A549 (cell line): ENCODE measurements at regions not wholly inside any gene's neighbourhood (a gene's known extent, or its start where the extent isn't known, plus 50 kb on each side); places are given as distances from the start of the nearest gene placed in this dataset.

Source experiments
- ATAC-seq, 2 experiments: fragments of 200-7000 bp in 1 of 2; fragments of >200 bp in 1 of 2; cut with Nextera tagmentation in 1 of 2; cut with Tn5 transposase in 1 of 2; 3 replicates each; pipeline versions ENCODE4 v1.8.0 to v1.9.1; 2018 to 2020; ENCODE audit warnings: mild to moderate bottlenecking in 1 of 2, moderate library complexity in 1 of 2
- CTCF ChIA-PET: fragments of 300-600 bp; sonication (Branson Sonifier 250); formaldehyde crosslinking; extraction: SDS; loops from one replicate; lab custom pipeline; 2021; ENCODE audit warnings: antibody characterized with exemption, inconsistent platforms; lab: Yijun Ruan, JAX
- POLR2A ChIA-PET: fragments of 350-600 bp; formaldehyde crosslinking; extraction: SDS; loops from one replicate; lab custom pipeline; 2021; ENCODE audit warnings: antibody characterized with exemption, inconsistent platforms; lab: Yijun Ruan, JAX
- DNase-seq, 2 experiments: peaks; one replicate each; pipeline versions ENCODE4 v3.0.0 to v3.0.0-alpha.2; 2011 to 2016; ENCODE audit warnings: low read depth in 1 of 2, low spot score in 1 of 2
- FAIRE-seq: peaks from 2 replicates; lab custom pipeline; 2011; peaks lifted over from hg19 to GRCh38; lab: Jason Lieb, UNC
- H3K27ac ChIP-seq, 2 experiments: fragments of >200 bp; sonication (Bioruptor Twin); formaldehyde crosslinking; 3 replicates each; pipeline ENCODE4 v1.5.1; 2016 to 2017
- H3K4me1 ChIP-seq: fragments of >200 bp; sonication (Bioruptor Twin); formaldehyde crosslinking; 3 replicates; pipeline ENCODE4 v1.6.1; 2016
- H3K4me2 ChIP-seq: fragments of >200 bp; sonication (Bioruptor Twin); formaldehyde crosslinking; 3 replicates; pipeline ENCODE4 v1.6.1; 2016
- H3K4me3 ChIP-seq: fragments of >200 bp; sonication (Bioruptor Twin); formaldehyde crosslinking; 3 replicates; pipeline ENCODE4 v1.5.1; 2016
- H3K9me3 ChIP-seq: fragments of >200 bp; sonication (Bioruptor Twin); formaldehyde crosslinking; 3 replicates; pipeline ENCODE4 v1.6.1; 2016
- BCL3 ChIP-seq: fragments of >200 bp; sonication (Bioruptor Twin); formaldehyde crosslinking; IDR thresholded peaks from 3 replicates; pipeline ENCODE4 v1.6.1; 2016
- BHLHE40 ChIP-seq: IDR thresholded peaks from 2 replicates; pipeline ENCODE4 v1.6.1; 2012; ENCODE audit warnings: low read depth, low read length, inconsistent platforms
- CBX8 ChIP-seq: fragments of 200-600 bp; sonication (generic); IDR thresholded peaks from 2 replicates; pipeline ENCODE4 v1.6.1; 2016
- CHD2 ChIP-seq: fragments of 150-350 bp; IDR thresholded peaks from 2 replicates; pipeline ENCODE4 v1.6.1; 2014; ENCODE audit warnings: low read length; ENCODE audit not compliant: partially characterized antibody
- HEYL ChIP-seq: fragments of 250-450 bp; sonication (Bioruptor Pico); IDR thresholded peaks from 2 replicates; pipeline ENCODE4 v1.8.0; 2021; ENCODE audit warnings: mild to moderate bottlenecking, moderate library complexity
- HMGXB4 ChIP-seq: fragments of 250-450 bp; sonication (Bioruptor Pico); IDR thresholded peaks from 2 replicates; pipeline ENCODE4 v1.5.0; 2021; ENCODE audit warnings: mild to moderate bottlenecking, moderate library complexity, borderline replicate concordance
- JUN ChIP-seq, 2 experiments: fragments of >200 bp; sonication (Bioruptor Twin); formaldehyde crosslinking; IDR thresholded peaks; 2 replicates in 1 of 2; 3 replicates in 1 of 2; pipeline ENCODE4 v1.6.1; 2016 to 2017
- JUNB ChIP-seq: fragments of >200 bp; sonication (Bioruptor Twin); formaldehyde crosslinking; IDR thresholded peaks from 2 replicates; pipeline ENCODE4 v1.6.1; 2016
- MAZ ChIP-seq: fragments of 150-350 bp; IDR thresholded peaks from 2 replicates; pipeline ENCODE4 v1.6.1; 2014; ENCODE audit warnings: antibody characterized with exemption, low read depth, low read length, borderline replicate concordance
- MYC ChIP-seq: IDR thresholded peaks from 2 replicates; pipeline ENCODE4 v1.6.1; 2012; ENCODE audit warnings: mild to moderate bottlenecking, inconsistent platforms, low read length, improper control_type of control experiment, borderline replicate concordance
- NPAS2 ChIP-seq: fragments of 250-450 bp; sonication (Bioruptor Pico); IDR thresholded peaks from 2 replicates; pipeline ENCODE4 v1.8.0; 2022; ENCODE audit warnings: mild to moderate bottlenecking, moderate library complexity, borderline replicate concordance
- NR3C1 ChIP-seq: fragments of >200 bp; sonication (Bioruptor Twin); formaldehyde crosslinking; IDR thresholded peaks from 3 replicates; pipeline ENCODE4 v1.6.1; 2017
- PHF8 ChIP-seq: fragments of 200-600 bp; sonication (generic); IDR thresholded peaks from 2 replicates; pipeline ENCODE4 v1.6.1; 2016; ENCODE audit warnings: low read depth, mild to moderate bottlenecking, antibody characterized with exemption, moderate library complexity, borderline replicate concordance
- SREBF2 ChIP-seq: fragments of 450-650 bp; IDR thresholded peaks from 2 replicates; pipeline ENCODE4 v1.6.1; 2014; ENCODE audit warnings: mild to moderate bottlenecking, moderate library complexity
- ZFP36 ChIP-seq: fragments of 450-650 bp; IDR thresholded peaks from 2 replicates; pipeline ENCODE4 v1.6.1; 2014; ENCODE audit warnings: borderline replicate concordance; ENCODE audit not compliant: partially characterized antibody
- WGBS: methylation state at CpG from one replicate; pipeline ENCODE4 v1.1.6; 2017; ENCODE audit errors: missing lambda C conversion rate; 5-methylcytosine and 5-hydroxymethylcytosine counted together
- TF ChIP-seq, protein P1 (sequence below): fragments of >200 bp; sonication (Bioruptor Twin); formaldehyde crosslinking; IDR thresholded peaks from 2 replicates; pipeline ENCODE4 v1.6.1; 2016
- TF ChIP-seq, protein P2 (sequence below): fragments of 450-650 bp; IDR thresholded peaks from 2 replicates; pipeline ENCODE4 v1.6.1; 2014; ENCODE audit warnings: antibody characterized with exemption

GRCh38 chr20:46823753-46824152 lies 70.9 kb upstream of the EYA2 start:
- H3K4me2 ChIP-seq: no peak overlapping the region
- H3K27ac ChIP-seq: no peak overlapping the region
- FAIRE-seq (no peak), ATAC-seq (no peak), DNase-seq (no peak)
- TF ChIP-seq MAZ (no peak), NR3C1 (no peak), BHLHE40 (no peak)
- TF ChIP-seq, protein P1, sequence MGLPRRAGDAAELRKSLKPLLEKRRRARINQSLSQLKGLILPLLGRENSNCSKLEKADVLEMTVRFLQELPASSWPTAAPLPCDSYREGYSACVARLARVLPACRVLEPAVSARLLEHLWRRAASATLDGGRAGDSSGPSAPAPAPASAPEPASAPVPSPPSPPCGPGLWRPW: no peak
- WGBS: 93% methylated on average over 3 of the region's 3 CpGs
- H3K4me1 ChIP-seq: peaks cover 4% of the 10 kb centered on the region; the same call in 1 of the 3 replicates
- H3K4me3 ChIP-seq: no peak overlapping the region
- ChIA-PET CTCF (interaction anchor here (1.3 kb wide), 1 partner anchor 14 kb away, joined by 4 read pairs; no protein-coding TSS in a partner anchor), POLR2A (no interaction called here)
- 0 out of 3 replicates have a peak, but pooled peaks cover 6% of the 10 kb centered on the region for H3K9me3 ChIP-seq

GRCh38 chr20:46826343-46826984 lies 68.2 kb upstream of the EYA2 start:
- DNase-seq (peak in 1 of 2 experiments; percentile 32), FAIRE-seq (no peak), ATAC-seq (peak; percentile 30 to 58; a peak in 3 of 6 replicates)
- POLR2A ChIA-PET: no interaction called here
- CTCF ChIA-PET: interaction anchor here (1.2 kb wide), 1 partner anchor 11 kb away, joined by 5 read pairs; no protein-coding TSS in a partner anchor
- Histone ChIP-seq H3K27ac (no peak overlapping the region), H3K4me2 (no peak overlapping the region), H3K4me3 (no peak overlapping the region), H3K9me3 (0 out of 3 replicates have a peak, but pooled peaks cover 6% of the 10 kb centered on the region), H3K4me1 (peaks cover 4% of the 10 kb centered on the region; the same call in 1 of the 3 replicates)
- TF ChIP-seq, protein P2, sequence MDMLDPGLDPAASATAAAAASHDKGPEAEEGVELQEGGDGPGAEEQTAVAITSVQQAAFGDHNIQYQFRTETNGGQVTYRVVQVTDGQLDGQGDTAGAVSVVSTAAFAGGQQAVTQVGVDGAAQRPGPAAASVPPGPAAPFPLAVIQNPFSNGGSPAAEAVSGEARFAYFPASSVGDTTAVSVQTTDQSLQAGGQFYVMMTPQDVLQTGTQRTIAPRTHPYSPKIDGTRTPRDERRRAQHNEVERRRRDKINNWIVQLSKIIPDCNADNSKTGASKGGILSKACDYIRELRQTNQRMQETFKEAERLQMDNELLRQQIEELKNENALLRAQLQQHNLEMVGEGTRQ: peak; percentile 31; the same call in 1 of the 2 replicates
- no peak for TF ChIP-seq NPAS2
- TF ChIP-seq ZFP36: no peak
- TF ChIP-seq JUNB: no peak
- WGBS: 42% methylated on average over 3 of the region's 3 CpGs

DNA sequence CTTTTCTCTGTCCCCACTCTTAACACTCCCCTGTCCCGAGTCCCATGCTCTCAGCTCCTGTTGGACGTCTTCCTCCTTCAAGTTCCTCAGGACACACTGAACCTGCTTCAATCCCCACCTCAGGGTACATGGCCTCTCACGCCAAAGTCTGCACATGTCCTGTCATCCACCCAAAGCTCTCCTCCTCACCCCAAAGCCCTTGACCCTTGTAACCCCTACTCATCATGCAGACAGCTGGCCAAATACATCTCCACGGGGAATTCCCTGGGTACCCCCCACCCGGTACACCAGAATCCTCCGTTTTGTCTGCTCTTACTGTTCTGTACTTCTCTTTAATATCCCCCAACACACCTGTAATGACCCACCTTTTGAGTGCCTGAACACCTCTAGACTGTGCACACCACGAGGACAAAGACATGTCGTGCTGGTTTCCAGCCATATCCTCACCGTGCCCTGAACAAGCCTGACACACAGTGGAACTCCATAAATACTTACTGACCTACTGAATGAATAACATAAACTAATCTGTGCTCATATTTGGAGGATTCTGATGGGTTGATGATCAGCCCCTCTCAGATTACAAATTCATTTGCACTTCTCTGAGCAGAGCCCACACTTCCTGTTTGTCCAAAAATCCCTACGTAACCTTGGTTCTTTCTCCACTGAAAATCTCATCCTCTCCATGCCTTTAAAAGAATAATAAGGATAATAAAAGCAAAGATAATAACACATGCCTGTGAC lies 66.8 kb upstream of the EYA2 start:
- TF ChIP-seq PHF8: no peak
- TF ChIP-seq JUN (IDR thresholded peaks at IDR 0.05): no peak
- TF ChIP-seq BHLHE40: no peak
- TF ChIP-seq NR3C1: no peak
- no peak for TF ChIP-seq MYC
- TF ChIP-seq SREBF2: no peak
- TF ChIP-seq CBX8: no peak
- TF ChIP-seq CHD2: no peak
- no peak for TF ChIP-seq MAZ
- no peak for TF ChIP-seq BCL3
- TF ChIP-seq NPAS2: no peak
- TF ChIP-seq HEYL (CRISPR knock-in tag): no peak
- no peak for TF ChIP-seq HMGXB4 (CRISPR knock-in tag)
- no peak overlapping the region for H3K4me2 ChIP-seq
- FAIRE-seq (no peak), ATAC-seq (no peak), DNase-seq (no peak)
- H3K9me3 ChIP-seq: 0 out of 3 replicates have a peak, but pooled peaks cover 6% of the 10 kb centered on the region
- CTCF ChIA-PET: interaction anchor here (1.2 kb wide), 1 partner anchor 13 kb away, joined by 5 read pairs; no protein-coding TSS in a partner anchor
- H3K4me1 ChIP-seq: peaks cover 2% of the 10 kb centered on the region; the same call in 1 of the 3 replicates
- H3K27ac ChIP-seq: 0 out of 6 replicates have a peak overlapping the region, but pooled peaks of 1 of the 2 experiments have one; percentile 23
- WGBS: 80% methylated on average over 10 of the region's 10 CpGs
- POLR2A ChIA-PET: interaction anchor here (0.8 kb wide), 1 partner anchor 13 kb away, joined by 3 read pairs; no protein-coding TSS in a partner anchor
- no peak overlapping the region for H3K4me3 ChIP-seq
